HG02642 (cell line): ENCODE measurements at regions not wholly inside any gene's neighbourhood (a gene's known extent, or its start where the extent isn't known, plus 50 kb on each side); places are given as distances from the start of the nearest gene placed in this dataset.

Source experiments
- ATAC-seq: cut with Tn5 transposase; IDR thresholded peaks from one replicate; pipeline ENCODE4 v1.9.1; 2021; ENCODE audit warnings: mild to moderate bottlenecking; ENCODE audit not compliant: unreplicated experiment, poor library complexity

DNA sequence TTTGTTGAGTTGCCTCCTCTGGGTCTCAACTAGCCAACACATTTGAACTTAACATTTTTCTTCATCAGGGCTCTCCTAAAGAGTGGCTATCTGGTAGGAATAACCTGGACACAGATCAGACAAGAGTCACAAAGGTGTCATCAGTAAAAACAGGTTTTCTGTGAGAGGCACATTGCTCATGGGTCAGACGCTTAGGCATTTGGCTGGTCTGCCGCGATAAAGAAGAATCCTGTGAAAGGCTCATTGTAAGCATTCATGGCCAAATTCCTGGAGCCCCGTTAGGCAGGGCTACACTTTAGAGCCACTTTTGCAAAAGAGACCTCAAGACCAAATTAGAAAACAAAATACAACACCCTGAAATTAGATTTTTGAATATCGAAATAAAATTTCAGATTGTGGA is 64.2 kb upstream of the PDE4B start:
- no peak for ATAC-seq

DNA sequence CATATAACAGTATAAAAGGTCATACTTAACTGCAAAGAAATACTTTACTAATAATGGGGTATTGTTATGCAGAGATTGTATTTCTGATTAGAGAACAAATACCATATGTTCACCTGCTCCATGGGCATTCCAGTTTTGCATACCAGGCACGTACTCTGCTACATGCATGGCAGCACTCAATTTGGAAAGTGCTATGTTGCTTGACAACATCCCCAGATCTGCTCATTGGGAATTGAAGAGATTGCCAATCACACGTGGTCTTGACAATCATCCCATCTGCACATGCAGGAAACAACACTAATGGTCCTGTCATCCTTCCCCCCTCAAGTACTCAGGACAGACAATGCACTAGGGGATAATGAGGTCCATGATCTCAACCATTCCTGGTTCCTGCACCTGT is 63.4 kb upstream of the PDE4B start:
- no peak for ATAC-seq

DNA sequence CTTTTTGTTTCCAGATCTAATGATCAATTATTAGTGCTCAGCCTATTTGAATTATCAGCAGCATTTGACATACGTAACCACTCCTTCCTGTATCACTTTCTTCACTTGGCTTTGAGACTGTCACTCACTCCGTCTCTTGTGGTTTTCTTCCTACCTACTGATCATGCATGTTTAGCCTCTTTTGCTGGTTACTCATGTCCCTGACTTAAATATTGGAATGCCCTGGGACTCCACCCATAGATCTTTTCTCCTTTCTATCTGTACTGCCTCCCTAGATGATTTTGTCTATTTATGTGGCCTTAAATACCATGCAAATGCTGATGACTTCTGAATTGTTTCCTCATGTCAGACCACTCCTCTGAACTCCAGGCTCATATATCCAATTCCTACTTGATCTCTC is 57.7 kb upstream of the PDE4B start:
- no peak for ATAC-seq

DNA sequence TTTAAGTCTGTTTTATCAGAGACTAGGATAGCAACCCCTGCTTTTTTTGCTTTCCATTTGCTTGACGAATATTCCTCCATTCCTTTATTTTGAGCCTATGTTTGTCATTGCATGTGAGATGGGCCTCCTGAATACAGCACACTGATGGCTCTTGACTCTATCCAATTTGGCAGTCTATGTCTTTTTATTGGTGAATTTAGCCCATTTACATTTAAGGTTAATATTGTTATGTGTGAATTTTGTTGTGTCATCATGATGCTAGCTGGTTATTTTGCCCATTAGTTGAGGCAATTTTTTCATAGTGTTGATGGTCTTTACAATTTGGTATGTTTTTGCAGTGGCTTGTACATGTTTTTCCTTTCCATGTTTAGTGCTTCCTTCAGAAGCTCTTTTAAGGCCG is 50.7 kb upstream of the PDE4B start:
- ATAC-seq = no peak
